HepG2 (cell line): ENCODE measurements at regions not wholly inside any gene's neighbourhood (a gene's known extent, or its start where the extent isn't known, plus 50 kb on each side); places are given as distances from the start of the nearest gene placed in this dataset.

Experiments
- ATAC-seq: fragments of 200-7000 bp; cut with Tn5 transposase; 3 replicates; pipeline ENCODE4 v1.9.1; 2020; ENCODE audit warnings: mild to moderate bottlenecking, moderate library complexity
- BruUV-seq: library from RNA; stranded (reverse); fragments of 400-500 nt; replicated peaks from 2 replicates; lab custom pipeline; 2021; lab: Mats Ljungman, UMichigan
- CTCF ChIA-PET: fragments of 300-600 bp; formaldehyde crosslinking; extraction: SDS; loops from one replicate; lab custom pipeline; 2021; ENCODE audit warnings: low total read pairs, inconsistent platforms, low intra/inter-chr PET ratio; lab: Yijun Ruan, JAX
- POLR2A ChIA-PET: fragments of 350-600 bp; sonication (Branson Sonifier 250); formaldehyde crosslinking; loops from one replicate; lab custom pipeline; 2020; ENCODE audit warnings: antibody characterized with exemption, inconsistent platforms; lab: Yijun Ruan, JAX
- DNase-seq: peaks from one replicate; pipeline ENCODE4 v3.0.0-alpha.2; 2015; ENCODE audit warnings: low spot score
- FAIRE-seq: peaks from 3 replicates; lab custom pipeline; 2011; peaks lifted over from hg19 to GRCh38; lab: Jason Lieb, UNC
- H2AFZ ChIP-seq: one replicate; pipeline ENCODE4 v1.6.1; 2011; ENCODE audit warnings: low read length, inconsistent platforms
- H3K27ac ChIP-seq: fragments of 300-600 bp; 3 replicates; pipeline ENCODE4 v1.8.0; 2011; ENCODE audit warnings: mixed run types, mild to moderate bottlenecking, mixed read lengths, low read length, inconsistent platforms; ENCODE audit not compliant: insufficient read depth; ENCODE audit errors: extremely low read length
- H3K27me3 ChIP-seq, 2 experiments: fragments of 200-600 bp in 1 of 2; 2 replicates in 1 of 2; 3 replicates in 1 of 2; pipeline versions ENCODE4 v1.6.0 to v1.8.0; 2011; ENCODE audit warnings: low read length in 2 of 2, mild to moderate bottlenecking in 2 of 2, moderate library complexity in 2 of 2, inconsistent platforms in 1 of 2; ENCODE audit not compliant: insufficient read depth in 2 of 2, control insufficient read depth in 1 of 2
- H3K36me3 ChIP-seq, 2 experiments: fragments of 200-600 bp in 1 of 2; replicated peaks in 1 of 2; 2 replicates in 1 of 2; 3 replicates in 1 of 2; pipeline versions ENCODE4 v1.5.1 to v1.8.0; 2011; ENCODE audit warnings: low read length in 2 of 2, inconsistent platforms in 1 of 2; ENCODE audit not compliant: insufficient read depth in 2 of 2, control insufficient read depth in 1 of 2
- H3K4me1 ChIP-seq: 2 replicates; pipeline ENCODE4 v1.5.1; 2012; ENCODE audit warnings: low read length, inconsistent platforms; ENCODE audit not compliant: insufficient read depth
- H3K4me2 ChIP-seq: 2 replicates; pipeline ENCODE4 v1.6.0; 2011; ENCODE audit warnings: low read depth, low read length, inconsistent platforms
- H3K4me3 ChIP-seq, 3 experiments: fragments of 200-600 bp in 1 of 3; sonication (generic), shearing (Covaris generic) in 1 of 3; replicated peaks in 1 of 3; 2 replicates each; pipeline ENCODE4 v1.5.1; 2011 to 2016; ENCODE audit warnings: low read length in 3 of 3, inconsistent platforms in 2 of 3, low read depth in 2 of 3, mild to moderate bottlenecking in 2 of 3, control low read depth in 1 of 3, mixed read lengths in 1 of 3; ENCODE audit not compliant: insufficient read depth in 1 of 3
- H3K79me2 ChIP-seq: one replicate; pipeline ENCODE4 v1.6.1; 2011; ENCODE audit warnings: low read length, inconsistent platforms; ENCODE audit not compliant: insufficient read depth
- H3K9ac ChIP-seq: 2 replicates; pipeline ENCODE4 v1.6.0; 2011; ENCODE audit warnings: mild to moderate bottlenecking, low read depth, low read length, inconsistent platforms; ENCODE audit not compliant: insufficient read depth
- H3K9me3 ChIP-seq: 2 replicates; pipeline ENCODE4 v1.5.1; 2012; ENCODE audit warnings: mild to moderate bottlenecking, low read length
- H4K20me1 ChIP-seq: 2 replicates; pipeline ENCODE4 v1.6.0; 2011; ENCODE audit warnings: inconsistent platforms, mild to moderate bottlenecking, low read length, moderate library complexity; ENCODE audit not compliant: insufficient read depth
- GTF3A ChIP-seq: sonication (generic); formaldehyde crosslinking; conservative IDR thresholded peaks from 2 replicates; pipeline ENCODE4 v1.4.0; 2020; ENCODE audit warnings: mild to moderate bottlenecking, missing genetic modification reagents
- IRF2 ChIP-seq: IDR thresholded peaks from 2 replicates; pipeline ENCODE4 v1.6.1; 2018; ENCODE audit warnings: missing genetic modification reagents, missing compliant biosample characterization
- ISL2 ChIP-seq: sonication (generic); formaldehyde crosslinking; IDR thresholded peaks from 2 replicates; pipeline ENCODE4 v1.5.0; 2020; ENCODE audit warnings: missing genetic modification reagents
- MTERF4 ChIP-seq: sonication (generic); formaldehyde crosslinking; IDR thresholded peaks from 2 replicates; pipeline ENCODE4 v1.8.0; 2023; ENCODE audit warnings: mild to moderate bottlenecking, missing genetic modification reagents
- MXI1 ChIP-seq: IDR thresholded peaks from 3 replicates; pipeline ENCODE4 v1.6.1; 2012; ENCODE audit warnings: low read depth, low read length, inconsistent platforms, borderline replicate concordance
- NFIB ChIP-seq: sonication (generic); formaldehyde crosslinking; IDR thresholded peaks from 2 replicates; pipeline ENCODE4 v1.9.0; 2021; ENCODE audit warnings: missing genetic modification reagents, mild to moderate bottlenecking, borderline replicate concordance
- POLR2G ChIP-seq: fragments of 200-400 bp; formaldehyde crosslinking; IDR thresholded peaks from 2 replicates; pipeline ENCODE4 v1.6.1; 2018; ENCODE audit warnings: mild to moderate bottlenecking, low read depth, low read length, moderate library complexity
- PPARG ChIP-seq: conservative IDR thresholded peaks from 2 replicates; pipeline ENCODE4 v1.6.1; 2016; ENCODE audit warnings: missing biosample characterization, missing genetic modification reagents
- THAP7 ChIP-seq: sonication (generic); formaldehyde crosslinking; IDR thresholded peaks from 2 replicates; pipeline ENCODE4 v1.8.1; 2023; ENCODE audit warnings: mild to moderate bottlenecking, missing genetic modification reagents
- WIZ ChIP-seq: sonication (generic); formaldehyde crosslinking; IDR thresholded peaks from 2 replicates; pipeline ENCODE4 v1.5.1; 2020; ENCODE audit warnings: mild to moderate bottlenecking, missing genetic modification reagents
- ZFP90 ChIP-seq: sonication (generic); formaldehyde crosslinking; IDR thresholded peaks from 2 replicates; pipeline ENCODE4 v1.8.0; 2022; ENCODE audit warnings: missing genetic modification reagents, mild to moderate bottlenecking, inconsistent platforms, borderline replicate concordance
- ZFP91 ChIP-seq: sonication (generic); formaldehyde crosslinking; IDR thresholded peaks from 2 replicates; pipeline ENCODE4 v1.9.0; 2022; ENCODE audit warnings: missing genetic modification reagents, mild to moderate bottlenecking, borderline replicate concordance
- ZNF280B ChIP-seq: sonication (generic); formaldehyde crosslinking; IDR thresholded peaks from 2 replicates; pipeline ENCODE4 v1.5.0; 2020; ENCODE audit warnings: missing genetic modification reagents, mild to moderate bottlenecking, borderline replicate concordance
- ZNF576 ChIP-seq: sonication (generic); formaldehyde crosslinking; IDR thresholded peaks from 2 replicates; pipeline ENCODE4 v1.4.0; 2020; ENCODE audit warnings: mild to moderate bottlenecking, missing genetic modification reagents
- ZNF780A ChIP-seq: sonication (generic); formaldehyde crosslinking; IDR thresholded peaks from 2 replicates; pipeline ENCODE4 v1.8.0; 2022; ENCODE audit warnings: mild to moderate bottlenecking, missing genetic modification reagents, moderate library complexity
- WGBS: methylation state at CpG from one replicate; pipeline ENCODE4 v1.1.6; 2017; ENCODE audit warnings: low lambda C conversion rate; 5-methylcytosine and 5-hydroxymethylcytosine counted together
- in situ Hi-C: cut with HindIII; loops from 2 replicates; pipeline ENCODE4 v1.10.0; 2017; ENCODE audit warnings: low pct_unique_long_range_greater_than_20kb; ENCODE audit not compliant: extremely low pct_ligation_motif_present
- intact Hi-C: fragments of 100-400 bp; cut with micrococcal nuclease; formaldehyde crosslinking; loops from one replicate; pipeline ENCODE4 v1.10.0; 2022; ENCODE audit not compliant: unreplicated experiment
- TF ChIP-seq, protein P1 (sequence below): sonication (generic); formaldehyde crosslinking; IDR thresholded peaks from 2 replicates; pipeline ENCODE4 v1.4.0; 2020; ENCODE audit warnings: low read depth, mild to moderate bottlenecking, missing genetic modification reagents

- TF ChIP-seq IRF2: no peak
- no peak for TF ChIP-seq MXI1
- TF ChIP-seq POLR2G: no peak
- TF ChIP-seq ZNF280B (CRISPR knock-in tag): no peak
- no peak for TF ChIP-seq ZFP90
- no peak for TF ChIP-seq ISL2 (CRISPR knock-in tag)
- no peak for TF ChIP-seq PPARG (CRISPR knock-in tag)
Observed at GRCh38 chr2:167575276-167575675, 672.1 kb downstream of the STK39 start (continued).

GRCh38 chr2:167572883-167573619, 674.3 kb downstream of the STK39 start:
- no peak for ATAC-seq
- Histone ChIP-seq H3K9ac (no peak overlapping the region), H3K4me3 (no peak overlapping the region), H3K27me3 (no peaks in the 10 kb centered on the region), H2AFZ (no peak overlapping the region), H3K79me2 (no peaks in the 10 kb centered on the region), H3K36me3 (no peaks in the 10 kb centered on the region), H3K4me1 (no peaks in the 10 kb centered on the region), H3K27ac (no peak overlapping the region), H4K20me1 (no peaks in the 10 kb centered on the region), H3K4me2 (no peak overlapping the region), H3K9me3 (no peaks in the 10 kb centered on the region)
- FAIRE-seq: no peak
- no TSS peak for BruUV-seq
- 15% methylated on average over 1 of the region's 1 CpG for WGBS
- intact Hi-C loops: no loop called here
- in situ Hi-C loops: no loop called here
- ChIA-PET CTCF (no interaction called here), POLR2A (no interaction called here)
- no peak for DNase-seq
- TF ChIP-seq ISL2 (CRISPR knock-in tag) (no peak), GTF3A (CRISPR knock-in tag) (no peak), ZNF780A (no peak), ZNF576 (CRISPR knock-in tag) (no peak), ZFP91 (CRISPR knock-in tag) (no peak), THAP7 (CRISPR knock-in tag) (no peak), WIZ (CRISPR knock-in tag) (no peak), NFIB (CRISPR knock-in tag) (no peak), MTERF4 (CRISPR knock-in tag) (no peak)
- TF ChIP-seq, protein P1, sequence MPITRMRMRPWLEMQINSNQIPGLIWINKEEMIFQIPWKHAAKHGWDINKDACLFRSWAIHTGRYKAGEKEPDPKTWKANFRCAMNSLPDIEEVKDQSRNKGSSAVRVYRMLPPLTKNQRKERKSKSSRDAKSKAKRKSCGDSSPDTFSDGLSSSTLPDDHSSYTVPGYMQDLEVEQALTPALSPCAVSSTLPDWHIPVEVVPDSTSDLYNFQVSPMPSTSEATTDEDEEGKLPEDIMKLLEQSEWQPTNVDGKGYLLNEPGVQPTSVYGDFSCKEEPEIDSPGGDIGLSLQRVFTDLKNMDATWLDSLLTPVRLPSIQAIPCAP (CRISPR knock-in tag): no peak
